GM23338 (cell line): ENCODE measurements at regions not wholly inside any gene's neighbourhood (a gene's known extent, or its start where the extent isn't known, plus 50 kb on each side); places are given as distances from the start of the nearest gene placed in this dataset.

Experiments
- CREB1 ChIP-seq: fragments of 250-450 bp; sonication (Bioruptor Pico); IDR thresholded peaks from 2 replicates; pipeline ENCODE4 v1.5.0; 2020; ENCODE audit warnings: low read depth, mild to moderate bottlenecking, moderate library complexity
- EZH2 ChIP-seq: fragments of 200-600 bp; sonication (generic); IDR thresholded peaks from one replicate; pipeline ENCODE4 v1.8.0; 2017; ENCODE audit warnings: antibody characterized with exemption, mild to moderate bottlenecking, low read depth; ENCODE audit not compliant: unreplicated experiment
- EZH2phosphoT487 ChIP-seq: fragments of 200-600 bp; sonication (generic); IDR thresholded peaks from one replicate; pipeline ENCODE4 v1.8.1; 2018; ENCODE audit warnings: antibody characterized with exemption; ENCODE audit not compliant: unreplicated experiment
- POLR2AphosphoS5 ChIP-seq: IDR thresholded peaks from 2 replicates; pipeline ENCODE4 v1.6.1; 2016; ENCODE audit warnings: antibody characterized with exemption, low read depth
- ZNF114 ChIP-seq: fragments of 250-450 bp; sonication (Bioruptor Pico); IDR thresholded peaks from 2 replicates; pipeline ENCODE4 v1.5.0; 2020; ENCODE audit warnings: mild to moderate bottlenecking, moderate library complexity
- TF ChIP-seq, protein P1 (sequence below): fragments of 250-450 bp; sonication (Bioruptor Pico); IDR thresholded peaks from 2 replicates; pipeline ENCODE4 v1.5.0; 2020; ENCODE audit warnings: mild to moderate bottlenecking, moderate library complexity
- TF ChIP-seq, protein P2 (sequence below): IDR thresholded peaks from 2 replicates; pipeline ENCODE4 v1.6.1; 2016; ENCODE audit warnings: antibody characterized with exemption
- TF ChIP-seq, protein P3 (sequence below): IDR thresholded peaks from one replicate; pipeline ENCODE4 v1.6.1; 2018; ENCODE audit warnings: antibody characterized with exemption; ENCODE audit not compliant: unreplicated experiment

DNA sequence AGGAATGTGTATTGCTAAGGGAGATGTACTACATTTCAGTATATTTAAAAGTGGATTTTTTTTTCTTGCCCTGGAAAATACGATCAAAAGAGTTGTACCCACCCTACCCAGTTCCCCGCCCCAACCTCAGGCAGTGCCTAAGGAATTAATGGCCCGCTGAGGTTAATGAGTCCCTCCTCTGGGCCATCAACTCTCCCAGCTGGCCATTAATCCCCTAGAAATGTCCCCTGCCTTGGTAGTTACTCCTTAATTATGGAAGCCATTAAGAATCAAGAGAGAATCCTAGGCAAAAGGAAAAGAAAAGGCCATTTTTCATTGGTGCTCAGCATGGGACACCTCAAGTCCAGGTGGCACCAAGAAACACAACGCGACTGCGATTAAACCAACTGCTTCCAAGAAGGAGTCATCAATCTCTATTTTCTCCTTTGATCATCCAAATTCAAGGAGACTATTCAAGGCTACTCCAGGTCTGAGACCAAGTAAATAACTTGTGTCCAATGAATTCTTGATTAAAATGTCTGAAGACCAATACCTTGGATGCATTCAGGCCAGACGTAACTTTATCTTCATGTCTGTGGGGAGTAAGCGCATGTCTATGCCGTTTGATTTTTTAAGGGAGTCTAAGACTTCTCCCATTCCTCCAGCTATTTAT, 1962.2 kb upstream of the WWC1 start (continued):
- TF ChIP-seq, protein P1, sequence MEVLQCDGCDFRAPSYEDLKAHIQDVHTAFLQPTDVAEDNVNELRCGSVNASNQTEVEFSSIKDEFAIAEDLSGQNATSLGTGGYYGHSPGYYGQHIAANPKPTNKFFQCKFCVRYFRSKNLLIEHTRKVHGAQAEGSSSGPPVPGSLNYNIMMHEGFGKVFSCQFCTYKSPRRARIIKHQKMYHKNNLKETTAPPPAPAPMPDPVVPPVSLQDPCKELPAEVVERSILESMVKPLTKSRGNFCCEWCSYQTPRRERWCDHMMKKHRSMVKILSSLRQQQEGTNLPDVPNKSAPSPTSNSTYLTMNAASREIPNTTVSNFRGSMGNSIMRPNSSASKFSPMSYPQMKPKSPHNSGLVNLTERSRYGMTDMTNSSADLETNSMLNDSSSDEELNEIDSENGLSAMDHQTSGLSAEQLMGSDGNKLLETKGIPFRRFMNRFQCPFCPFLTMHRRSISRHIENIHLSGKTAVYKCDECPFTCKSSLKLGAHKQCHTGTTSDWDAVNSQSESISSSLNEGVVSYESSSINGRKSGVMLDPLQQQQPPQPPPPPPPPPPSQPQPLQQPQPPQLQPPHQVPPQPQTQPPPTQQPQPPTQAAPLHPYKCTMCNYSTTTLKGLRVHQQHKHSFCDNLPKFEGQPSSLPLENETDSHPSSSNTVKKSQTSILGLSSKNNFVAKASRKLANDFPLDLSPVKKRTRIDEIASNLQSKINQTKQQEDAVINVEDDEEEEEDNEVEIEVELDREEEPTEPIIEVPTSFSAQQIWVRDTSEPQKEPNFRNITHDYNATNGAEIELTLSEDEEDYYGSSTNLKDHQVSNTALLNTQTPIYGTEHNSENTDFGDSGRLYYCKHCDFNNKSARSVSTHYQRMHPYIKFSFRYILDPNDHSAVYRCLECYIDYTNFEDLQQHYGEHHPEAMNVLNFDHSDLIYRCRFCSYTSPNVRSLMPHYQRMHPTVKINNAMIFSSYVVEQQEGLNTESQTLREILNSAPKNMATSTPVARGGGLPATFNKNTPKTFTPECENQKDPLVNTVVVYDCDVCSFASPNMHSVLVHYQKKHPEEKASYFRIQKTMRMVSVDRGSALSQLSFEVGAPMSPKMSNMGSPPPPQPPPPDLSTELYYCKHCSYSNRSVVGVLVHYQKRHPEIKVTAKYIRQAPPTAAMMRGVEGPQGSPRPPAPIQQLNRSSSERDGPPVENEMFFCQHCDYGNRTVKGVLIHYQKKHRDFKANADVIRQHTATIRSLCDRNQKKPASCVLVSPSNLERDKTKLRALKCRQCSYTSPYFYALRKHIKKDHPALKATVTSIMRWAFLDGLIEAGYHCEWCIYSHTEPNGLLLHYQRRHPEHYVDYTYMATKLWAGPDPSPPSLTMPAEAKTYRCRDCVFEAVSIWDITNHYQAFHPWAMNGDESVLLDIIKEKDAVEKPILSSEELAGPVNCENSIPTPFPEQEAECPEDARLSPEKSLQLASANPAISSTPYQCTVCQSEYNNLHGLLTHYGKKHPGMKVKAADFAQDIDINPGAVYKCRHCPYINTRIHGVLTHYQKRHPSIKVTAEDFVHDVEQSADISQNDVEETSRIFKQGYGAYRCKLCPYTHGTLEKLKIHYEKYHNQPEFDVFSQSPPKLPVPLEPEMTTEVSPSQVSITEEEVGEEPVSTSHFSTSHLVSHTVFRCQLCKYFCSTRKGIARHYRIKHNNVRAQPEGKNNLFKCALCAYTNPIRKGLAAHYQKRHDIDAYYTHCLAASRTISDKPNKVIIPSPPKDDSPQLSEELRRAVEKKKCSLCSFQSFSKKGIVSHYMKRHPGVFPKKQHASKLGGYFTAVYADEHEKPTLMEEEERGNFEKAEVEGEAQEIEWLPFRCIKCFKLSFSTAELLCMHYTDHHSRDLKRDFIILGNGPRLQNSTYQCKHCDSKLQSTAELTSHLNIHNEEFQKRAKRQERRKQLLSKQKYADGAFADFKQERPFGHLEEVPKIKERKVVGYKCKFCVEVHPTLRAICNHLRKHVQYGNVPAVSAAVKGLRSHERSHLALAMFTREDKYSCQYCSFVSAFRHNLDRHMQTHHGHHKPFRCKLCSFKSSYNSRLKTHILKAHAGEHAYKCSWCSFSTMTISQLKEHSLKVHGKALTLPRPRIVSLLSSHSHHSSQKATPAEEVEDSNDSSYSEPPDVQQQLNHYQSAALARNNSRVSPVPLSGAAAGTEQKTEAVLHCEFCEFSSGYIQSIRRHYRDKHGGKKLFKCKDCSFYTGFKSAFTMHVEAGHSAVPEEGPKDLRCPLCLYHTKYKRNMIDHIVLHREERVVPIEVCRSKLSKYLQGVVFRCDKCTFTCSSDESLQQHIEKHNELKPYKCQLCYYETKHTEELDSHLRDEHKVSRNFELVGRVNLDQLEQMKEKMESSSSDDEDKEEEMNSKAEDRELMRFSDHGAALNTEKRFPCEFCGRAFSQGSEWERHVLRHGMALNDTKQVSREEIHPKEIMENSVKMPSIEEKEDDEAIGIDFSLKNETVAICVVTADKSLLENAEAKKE = no peak
- no peak for TF ChIP-seq CREB1 (CRISPR knock-in tag)
- TF ChIP-seq EZH2phosphoT487 = no peak
- TF ChIP-seq, protein P2, sequence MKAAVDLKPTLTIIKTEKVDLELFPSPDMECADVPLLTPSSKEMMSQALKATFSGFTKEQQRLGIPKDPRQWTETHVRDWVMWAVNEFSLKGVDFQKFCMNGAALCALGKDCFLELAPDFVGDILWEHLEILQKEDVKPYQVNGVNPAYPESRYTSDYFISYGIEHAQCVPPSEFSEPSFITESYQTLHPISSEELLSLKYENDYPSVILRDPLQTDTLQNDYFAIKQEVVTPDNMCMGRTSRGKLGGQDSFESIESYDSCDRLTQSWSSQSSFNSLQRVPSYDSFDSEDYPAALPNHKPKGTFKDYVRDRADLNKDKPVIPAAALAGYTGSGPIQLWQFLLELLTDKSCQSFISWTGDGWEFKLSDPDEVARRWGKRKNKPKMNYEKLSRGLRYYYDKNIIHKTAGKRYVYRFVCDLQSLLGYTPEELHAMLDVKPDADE = no peak
- TF ChIP-seq, protein P3, sequence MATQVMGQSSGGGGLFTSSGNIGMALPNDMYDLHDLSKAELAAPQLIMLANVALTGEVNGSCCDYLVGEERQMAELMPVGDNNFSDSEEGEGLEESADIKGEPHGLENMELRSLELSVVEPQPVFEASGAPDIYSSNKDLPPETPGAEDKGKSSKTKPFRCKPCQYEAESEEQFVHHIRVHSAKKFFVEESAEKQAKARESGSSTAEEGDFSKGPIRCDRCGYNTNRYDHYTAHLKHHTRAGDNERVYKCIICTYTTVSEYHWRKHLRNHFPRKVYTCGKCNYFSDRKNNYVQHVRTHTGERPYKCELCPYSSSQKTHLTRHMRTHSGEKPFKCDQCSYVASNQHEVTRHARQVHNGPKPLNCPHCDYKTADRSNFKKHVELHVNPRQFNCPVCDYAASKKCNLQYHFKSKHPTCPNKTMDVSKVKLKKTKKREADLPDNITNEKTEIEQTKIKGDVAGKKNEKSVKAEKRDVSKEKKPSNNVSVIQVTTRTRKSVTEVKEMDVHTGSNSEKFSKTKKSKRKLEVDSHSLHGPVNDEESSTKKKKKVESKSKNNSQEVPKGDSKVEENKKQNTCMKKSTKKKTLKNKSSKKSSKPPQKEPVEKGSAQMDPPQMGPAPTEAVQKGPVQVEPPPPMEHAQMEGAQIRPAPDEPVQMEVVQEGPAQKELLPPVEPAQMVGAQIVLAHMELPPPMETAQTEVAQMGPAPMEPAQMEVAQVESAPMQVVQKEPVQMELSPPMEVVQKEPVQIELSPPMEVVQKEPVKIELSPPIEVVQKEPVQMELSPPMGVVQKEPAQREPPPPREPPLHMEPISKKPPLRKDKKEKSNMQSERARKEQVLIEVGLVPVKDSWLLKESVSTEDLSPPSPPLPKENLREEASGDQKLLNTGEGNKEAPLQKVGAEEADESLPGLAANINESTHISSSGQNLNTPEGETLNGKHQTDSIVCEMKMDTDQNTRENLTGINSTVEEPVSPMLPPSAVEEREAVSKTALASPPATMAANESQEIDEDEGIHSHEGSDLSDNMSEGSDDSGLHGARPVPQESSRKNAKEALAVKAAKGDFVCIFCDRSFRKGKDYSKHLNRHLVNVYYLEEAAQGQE = no peak
- no peak for TF ChIP-seq POLR2AphosphoS5
- no peak for TF ChIP-seq ZNF114 (CRISPR knock-in tag)
- no peak for TF ChIP-seq EZH2
